Colon (tissue), 2 donors: ENCODE measurements at regions not wholly inside any gene's neighbourhood (a gene's known extent, or its start where the extent isn't known, plus 50 kb on each side); places are given as distances from the start of the nearest gene placed in this dataset.

Experiments used
- FAIRE-seq: peaks from 2 replicates; lab custom pipeline; 2012; peaks lifted over from hg19 to GRCh38; lab: Jason Lieb, UNC
- donor health status: control.
- donor health status: control.

DNA sequence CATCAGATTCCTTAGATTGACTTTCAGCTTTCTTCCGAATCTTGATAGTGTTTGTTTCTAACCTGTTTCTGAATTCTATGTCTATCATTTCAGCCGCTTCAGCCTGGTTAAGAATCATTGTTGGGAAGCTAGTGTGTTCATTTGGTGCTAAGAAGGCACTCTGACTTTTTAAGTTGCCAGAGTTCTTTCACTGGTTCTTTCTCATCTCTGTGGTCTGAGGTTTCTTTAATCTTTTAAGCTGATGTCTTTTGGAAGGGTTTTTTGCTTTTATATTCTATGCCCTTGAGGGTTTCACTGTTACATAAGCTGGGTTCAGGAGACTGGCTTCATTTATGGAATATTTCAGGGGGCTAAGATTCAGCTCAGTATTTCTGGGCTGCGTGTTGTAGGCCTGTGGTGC, 104.5 kb upstream of the PRSS58 start:
- no peak for FAIRE-seq

DNA sequence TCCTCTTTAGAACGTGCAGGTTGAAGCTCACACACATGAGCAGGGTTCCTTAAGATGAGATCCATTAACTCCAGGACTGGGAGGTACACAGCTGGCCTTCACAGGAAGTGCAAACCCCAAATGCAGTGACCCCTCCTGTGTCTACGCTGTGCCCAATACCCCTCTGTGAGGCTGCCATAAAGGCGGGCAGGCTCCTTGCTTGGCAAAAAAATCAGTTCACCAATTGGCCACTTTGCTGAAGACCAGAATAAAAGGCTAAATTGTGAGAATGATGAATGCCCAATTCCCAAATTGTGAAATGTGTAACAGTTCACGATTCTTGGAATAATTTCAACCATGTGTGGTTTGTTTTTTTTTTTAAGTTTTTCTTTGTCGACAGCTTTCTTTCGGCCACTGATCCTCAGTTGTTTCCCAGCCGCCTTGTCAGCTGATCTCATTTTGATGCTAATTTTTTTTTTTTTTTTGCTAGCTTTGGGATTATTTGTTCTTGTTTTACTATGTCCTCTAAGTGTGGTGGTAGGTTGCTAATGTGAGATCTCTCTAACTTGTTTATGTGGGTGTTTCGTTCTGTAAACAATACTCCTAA, 101.9 kb upstream of the PRSS58 start:
- FAIRE-seq = no peak

DNA sequence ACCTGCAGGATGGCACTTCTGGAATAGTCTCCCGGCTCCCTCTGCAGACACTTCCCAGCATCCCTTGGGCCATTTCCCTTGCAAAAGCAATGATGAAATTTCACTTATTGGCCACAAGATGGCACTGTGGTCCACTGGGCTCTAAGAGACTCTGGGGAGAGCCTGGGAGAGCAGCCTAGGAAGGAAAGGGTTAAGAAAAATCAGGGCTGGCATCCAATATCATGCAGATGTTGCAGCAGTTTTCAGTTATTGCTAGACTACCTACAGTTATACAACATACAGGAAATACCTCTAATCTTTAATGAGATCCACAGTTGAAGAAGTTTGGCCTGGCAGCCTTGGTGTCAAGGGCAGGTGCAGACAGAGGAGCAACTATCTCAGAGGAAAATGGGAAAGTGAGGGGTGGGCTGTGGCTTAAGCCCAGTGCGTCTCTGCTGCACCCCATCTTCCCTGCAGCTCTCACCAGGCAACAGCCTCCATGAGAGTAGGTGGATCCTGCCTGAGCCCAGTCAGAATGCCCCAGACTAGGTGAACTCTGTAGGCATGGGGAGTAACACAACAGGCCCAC, 100.2 kb upstream of the PRSS58 start:
- no peak for FAIRE-seq

DNA sequence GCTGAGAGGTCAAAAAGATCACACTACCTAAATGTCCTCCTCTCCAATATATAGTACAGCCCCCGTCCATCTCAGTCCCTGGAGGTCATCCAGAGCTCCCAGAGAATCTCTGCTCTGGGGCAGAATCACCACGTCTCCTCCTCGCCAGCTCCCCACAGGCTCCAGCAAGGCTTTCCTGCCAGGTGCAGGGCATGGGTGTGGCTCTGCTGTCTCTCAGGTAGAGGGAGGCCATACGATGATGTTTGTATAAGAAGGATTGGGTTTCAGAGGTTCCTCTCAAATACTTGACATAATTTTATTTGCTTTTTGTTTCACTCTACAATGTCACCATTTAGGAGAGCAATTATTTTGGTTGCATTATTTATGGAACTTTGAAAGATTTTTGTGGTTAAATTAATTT, 98.3 kb upstream of the PRSS58 start:
- no peak for FAIRE-seq

- FAIRE-seq = no peak
Measured at GRCh38 chr7:142355328-142355727, 97.5 kb upstream of the PRSS58 start.

DNA sequence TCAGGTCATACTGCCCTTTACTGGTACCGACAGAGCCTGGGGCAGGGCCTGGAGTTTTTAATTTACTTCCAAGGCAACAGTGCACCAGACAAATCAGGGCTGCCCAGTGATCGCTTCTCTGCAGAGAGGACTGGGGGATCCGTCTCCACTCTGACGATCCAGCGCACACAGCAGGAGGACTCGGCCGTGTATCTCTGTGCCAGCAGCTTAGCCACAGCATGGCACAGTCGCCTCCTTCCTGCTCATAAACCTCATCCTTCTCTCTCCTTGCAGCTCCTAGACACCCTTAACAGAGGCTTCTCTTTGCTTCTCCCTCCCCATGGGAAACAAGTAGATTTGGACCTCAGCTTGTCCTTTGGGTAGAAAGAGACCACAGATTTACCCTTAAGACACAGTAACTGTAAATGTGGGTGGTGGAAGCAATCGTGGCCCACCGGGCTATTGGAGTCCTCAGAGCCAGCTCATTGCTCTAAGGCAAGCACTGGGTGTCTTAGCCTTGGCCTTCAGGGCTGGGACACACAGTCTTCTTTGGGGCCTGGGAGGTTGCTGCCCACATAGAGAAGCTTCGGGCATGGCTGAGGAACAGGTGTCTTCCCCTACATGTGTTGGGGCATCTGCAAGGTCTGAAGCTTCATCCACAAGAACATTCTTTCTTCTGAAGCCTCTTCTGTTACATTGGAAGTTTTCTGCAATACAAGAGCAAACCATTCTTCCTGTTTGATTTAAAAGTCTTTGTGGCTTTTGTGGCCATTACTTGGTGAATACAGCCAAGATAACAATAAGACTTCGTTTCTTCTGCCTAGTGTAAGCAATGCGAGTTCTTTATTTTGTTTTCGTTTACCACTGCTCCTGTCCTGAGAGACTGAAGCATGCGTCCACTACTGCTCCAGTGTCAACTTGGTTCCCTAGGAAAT, 95.5 kb upstream of the PRSS58 start:
- no peak for FAIRE-seq

DNA sequence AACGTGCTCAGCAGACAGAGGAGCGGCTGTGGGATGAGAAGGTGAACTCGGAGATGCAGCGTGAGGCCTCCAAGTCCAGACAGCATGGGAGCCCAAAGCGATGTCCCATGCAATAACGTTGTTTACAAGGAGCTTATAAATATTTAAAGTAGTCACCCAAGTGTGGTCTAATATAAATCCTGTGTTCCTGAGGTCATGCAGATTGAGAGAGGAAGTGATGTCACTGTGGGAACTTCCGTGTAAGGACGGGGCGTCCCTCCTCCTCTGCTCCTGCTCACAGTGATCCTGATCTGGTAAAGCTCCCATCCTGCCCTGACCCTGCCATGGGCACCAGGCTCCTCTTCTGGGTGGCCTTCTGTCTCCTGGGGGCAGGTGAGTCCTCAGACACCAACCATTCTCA, 94.7 kb upstream of the PRSS58 start:
- FAIRE-seq = no peak

GRCh38 chr7:142351145-142351544, 93.3 kb upstream of the PRSS58 start:
- no peak for FAIRE-seq

DNA sequence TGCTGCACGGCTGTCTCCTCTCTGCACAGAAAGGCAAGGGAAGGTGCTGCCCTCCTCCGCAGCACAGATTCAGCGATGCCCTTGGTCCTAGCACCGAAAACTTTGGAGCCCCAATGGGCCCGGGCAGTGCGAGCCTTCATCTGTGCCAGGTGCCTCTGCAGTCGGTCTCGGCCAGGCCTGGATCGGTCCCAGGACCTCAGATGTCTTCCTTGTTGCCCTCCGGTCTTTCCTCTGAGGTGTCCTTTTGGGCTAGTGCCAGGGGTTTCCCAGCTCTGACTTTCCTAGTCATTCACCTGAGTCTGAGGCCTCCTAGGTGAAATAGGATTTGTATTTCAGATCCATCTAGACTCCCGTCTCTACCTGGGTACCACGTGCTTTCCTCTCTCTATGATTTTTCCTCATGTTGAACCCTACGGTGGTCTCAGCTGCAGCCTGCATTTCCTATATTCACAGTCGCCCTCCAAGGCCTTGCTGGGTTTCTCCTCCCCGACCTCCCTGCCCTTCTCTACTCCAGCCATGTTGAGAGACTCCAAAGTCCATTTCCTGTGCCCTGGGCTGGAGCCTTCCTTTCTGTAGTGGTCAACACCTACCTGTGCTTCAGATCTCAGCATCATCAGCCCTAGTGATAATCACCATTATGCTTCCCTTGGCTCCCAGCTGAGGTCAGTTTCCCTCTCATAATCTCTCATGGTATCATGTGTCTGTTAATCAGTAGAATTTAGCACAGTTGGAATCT, 92.0 kb upstream of the PRSS58 start:
- FAIRE-seq = no peak

DNA sequence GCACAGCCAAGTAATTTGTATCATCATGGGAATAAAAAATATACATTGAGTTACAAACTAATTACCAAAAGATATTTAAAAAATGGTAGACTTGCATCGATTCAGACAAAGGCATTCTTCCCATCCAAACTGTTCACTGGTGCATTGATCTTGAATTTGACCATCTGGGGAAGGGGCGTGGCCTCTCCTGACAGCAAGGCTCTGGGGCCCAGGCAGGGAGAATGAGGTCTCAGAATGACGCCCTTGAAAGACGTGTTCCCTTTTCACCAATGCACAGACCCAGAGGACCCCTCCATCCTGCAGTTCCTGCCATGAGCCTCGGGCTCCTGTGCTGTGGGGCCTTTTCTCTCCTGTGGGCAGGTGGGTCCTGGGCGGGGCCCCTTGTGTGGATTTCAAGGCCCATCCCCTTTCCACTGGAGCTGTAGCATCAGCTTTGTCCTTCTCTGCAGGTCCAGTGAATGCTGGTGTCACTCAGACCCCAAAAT, 91.1 kb upstream of the PRSS58 start:
- no peak for FAIRE-seq

- FAIRE-seq = no peak
Measured at GRCh38 chr7:142348100-142348499, 90.2 kb upstream of the PRSS58 start.

DNA sequence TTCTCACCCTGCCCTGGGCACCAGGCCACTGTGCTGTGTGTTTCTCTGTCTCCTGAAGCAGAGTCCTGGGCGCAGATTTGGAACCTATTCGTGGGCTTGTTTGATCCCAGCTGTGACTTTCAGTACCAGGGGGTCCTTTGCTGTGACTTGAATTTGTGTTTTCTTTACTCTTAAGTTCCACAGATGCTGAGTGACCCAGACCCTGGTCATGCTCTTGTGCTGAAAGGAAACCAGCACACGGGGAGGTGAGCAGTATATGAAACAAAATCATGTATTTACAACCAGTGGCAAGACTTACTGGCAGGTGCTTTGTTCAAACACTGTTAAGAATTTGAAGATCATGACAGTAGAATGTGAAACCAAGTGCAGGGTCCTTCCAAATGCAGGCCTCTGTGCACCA, 89.2 kb upstream of the PRSS58 start:
- no peak for FAIRE-seq

DNA sequence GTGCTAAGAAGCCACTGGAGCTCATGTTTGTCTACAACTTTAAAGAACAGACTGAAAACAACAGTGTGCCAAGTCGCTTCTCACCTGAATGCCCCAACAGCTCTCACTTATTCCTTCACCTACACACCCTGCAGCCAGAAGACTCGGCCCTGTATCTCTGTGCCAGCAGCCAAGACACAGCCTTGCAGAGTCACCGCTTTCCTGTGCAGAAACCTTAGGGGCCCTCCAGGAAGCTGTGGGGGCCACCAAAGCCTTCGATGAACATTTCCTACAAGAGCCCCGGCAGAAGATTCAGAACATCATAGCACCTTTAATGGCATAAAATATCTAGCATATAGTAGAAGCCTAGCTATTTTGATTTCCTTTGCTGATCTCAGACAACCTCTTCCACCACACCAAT, 88.0 kb upstream of the PRSS58 start:
- FAIRE-seq = no peak

- FAIRE-seq = no peak
Measured at GRCh38 chr7:142338633-142339501, 81.0 kb upstream of the PRSS58 start.

DNA sequence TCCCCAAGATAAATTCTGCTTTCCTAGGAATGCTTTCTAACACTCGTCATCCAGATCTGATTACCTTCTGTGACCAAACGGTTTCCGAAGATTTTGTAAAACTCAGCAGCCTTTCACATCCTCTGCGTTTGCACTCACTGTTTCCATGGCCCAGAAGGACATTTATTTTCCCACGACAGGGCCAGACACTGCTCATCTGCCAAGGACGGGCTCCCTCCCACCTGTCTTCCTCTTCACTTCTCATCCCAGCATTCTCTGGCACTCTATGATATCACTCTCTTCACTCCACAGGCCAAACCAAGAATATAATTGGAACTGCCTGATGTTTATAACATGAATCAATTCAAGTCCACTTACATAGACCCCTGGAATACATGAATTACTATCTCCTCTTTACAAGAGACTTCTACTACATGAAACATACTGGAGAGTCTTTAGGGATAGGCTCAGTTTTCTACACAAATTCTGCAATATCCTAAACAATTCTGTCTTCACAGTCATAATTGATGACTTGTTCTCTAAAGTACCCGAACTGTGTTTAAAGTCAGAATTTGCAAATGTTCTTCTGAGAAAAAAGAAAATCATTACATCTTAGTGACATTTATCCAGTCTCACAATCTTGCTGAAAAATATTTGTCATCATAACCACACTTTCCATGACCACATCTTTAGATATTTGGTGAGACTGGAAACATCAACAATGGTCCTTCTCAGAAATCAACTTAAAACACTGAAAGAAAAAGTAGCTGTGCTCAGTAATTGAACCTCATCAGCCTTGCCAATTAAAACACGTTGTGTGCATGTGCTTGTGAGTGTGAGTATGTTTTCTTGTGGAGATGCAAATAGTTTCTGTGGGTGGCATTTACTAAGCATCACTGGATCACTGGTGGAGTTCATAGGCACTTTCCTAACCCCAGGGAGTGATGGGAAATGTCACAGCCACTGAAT, 79.5 kb upstream of the PRSS58 start:
- no peak for FAIRE-seq

- FAIRE-seq = no peak
Measured at GRCh38 chr7:142334806-142335205, 76.9 kb upstream of the PRSS58 start.

DNA sequence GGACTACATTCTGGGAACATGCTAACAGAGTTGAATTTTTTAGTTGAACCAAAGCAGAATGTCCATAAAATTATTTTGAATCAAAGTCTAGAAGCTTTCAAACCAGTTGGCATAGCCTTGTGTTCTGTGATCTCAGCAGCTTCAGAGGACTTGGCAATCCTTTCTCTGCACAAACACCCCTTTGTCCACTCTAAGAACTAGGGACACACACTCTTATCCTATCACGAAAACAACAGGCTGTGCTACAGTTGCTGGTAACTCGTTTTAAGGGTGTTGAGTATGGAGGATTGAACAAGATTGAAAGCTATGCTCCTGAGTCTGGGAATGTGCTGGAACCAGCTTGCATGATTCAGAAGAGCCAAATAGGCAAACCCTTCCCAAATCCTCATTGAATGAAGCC, 76.4 kb upstream of the PRSS58 start:
- FAIRE-seq = no peak

DNA sequence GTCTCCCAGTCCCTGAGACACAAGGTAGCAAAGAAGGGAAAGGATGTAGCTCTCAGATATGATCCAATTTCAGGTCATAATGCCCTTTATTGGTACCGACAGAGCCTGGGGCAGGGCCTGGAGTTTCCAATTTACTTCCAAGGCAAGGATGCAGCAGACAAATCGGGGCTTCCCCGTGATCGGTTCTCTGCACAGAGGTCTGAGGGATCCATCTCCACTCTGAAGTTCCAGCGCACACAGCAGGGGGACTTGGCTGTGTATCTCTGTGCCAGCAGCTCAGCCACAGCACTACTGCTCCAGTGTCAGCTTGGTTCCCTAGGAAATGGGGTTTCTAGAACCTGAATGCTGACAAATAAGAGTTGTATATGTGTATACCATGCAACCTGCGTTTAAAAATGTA, 74.6 kb upstream of the PRSS58 start:
- no peak for FAIRE-seq

- no peak for FAIRE-seq
Measured at GRCh38 chr7:142331941-142332340, 74.1 kb upstream of the PRSS58 start.

- no peak for FAIRE-seq
Measured at GRCh38 chr7:142329062-142329790, 71.4 kb upstream of the PRSS58 start.
